NCI-H2081 (cell line): ENCODE measurements at regions not wholly inside any gene's neighbourhood (a gene's known extent, or its start where the extent isn't known, plus 50 kb on each side); places are given as distances from the start of the nearest gene placed in this dataset.

ENCODE experiments used
- DNase-seq, 2 experiments: peaks; one replicate each; lab custom pipeline; 2025; lab: John Stamatoyannopoulos, UW

DNA sequence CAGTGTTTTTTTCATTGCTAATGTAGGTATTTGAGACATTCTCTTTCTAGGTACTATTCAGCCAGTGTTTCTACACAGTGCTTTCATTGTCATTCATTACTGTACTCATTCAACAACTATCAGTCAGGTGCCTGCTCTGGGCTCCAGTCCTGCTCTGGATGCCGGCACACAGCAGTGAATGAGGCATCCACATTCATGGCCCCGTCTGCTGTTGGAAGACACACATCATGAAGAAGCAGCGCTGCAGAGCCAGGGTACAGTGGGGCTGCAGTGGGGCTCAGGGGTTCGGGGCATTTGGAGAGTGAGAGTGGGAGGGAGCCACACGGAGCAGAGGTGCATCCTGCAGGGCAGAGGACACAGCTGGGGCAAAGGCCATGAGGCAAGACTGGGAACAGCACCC lies 737.2 kb upstream of the RAB6C start:
- DNase-seq, result no peak

DNA sequence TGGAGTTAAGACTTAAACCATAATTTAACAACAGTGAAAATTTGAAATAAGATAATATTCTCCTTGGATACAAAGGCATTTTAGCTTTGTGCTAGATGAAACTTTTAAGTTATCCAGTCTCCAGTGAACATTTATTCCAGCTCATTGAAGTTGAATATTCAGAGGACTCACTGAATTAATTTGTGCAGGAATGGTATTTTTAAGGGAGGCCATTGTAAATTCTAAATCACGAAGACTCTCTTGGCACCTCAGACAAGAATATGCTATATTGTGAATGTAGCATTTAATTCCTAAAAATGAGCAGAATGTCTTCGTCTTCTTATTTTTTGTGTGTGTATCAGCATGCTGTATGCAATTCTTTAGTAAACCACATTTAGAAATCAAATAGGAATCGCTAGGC lies 731.7 kb upstream of the RAB6C start:
- no peak for DNase-seq

DNA sequence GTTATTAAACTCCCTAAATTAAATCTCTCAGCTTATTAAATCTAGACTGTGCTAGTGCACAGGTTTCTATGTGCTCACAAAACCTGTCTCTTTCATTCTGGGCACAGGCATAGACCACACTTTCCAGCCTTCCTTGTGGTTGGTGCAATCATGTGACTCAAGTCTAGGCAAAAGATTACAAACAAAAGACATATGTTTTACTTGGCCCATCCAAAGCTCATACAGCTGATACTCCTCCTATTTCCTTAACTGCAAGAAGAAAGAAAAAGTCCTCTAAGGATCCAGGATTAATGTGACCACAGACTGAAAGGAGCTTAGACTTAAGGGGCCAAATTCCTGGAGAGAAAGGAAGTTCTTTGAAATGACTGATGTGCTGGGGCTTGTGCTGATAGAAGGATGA lies 731.3 kb upstream of the RAB6C start:
- no peak for DNase-seq

DNA sequence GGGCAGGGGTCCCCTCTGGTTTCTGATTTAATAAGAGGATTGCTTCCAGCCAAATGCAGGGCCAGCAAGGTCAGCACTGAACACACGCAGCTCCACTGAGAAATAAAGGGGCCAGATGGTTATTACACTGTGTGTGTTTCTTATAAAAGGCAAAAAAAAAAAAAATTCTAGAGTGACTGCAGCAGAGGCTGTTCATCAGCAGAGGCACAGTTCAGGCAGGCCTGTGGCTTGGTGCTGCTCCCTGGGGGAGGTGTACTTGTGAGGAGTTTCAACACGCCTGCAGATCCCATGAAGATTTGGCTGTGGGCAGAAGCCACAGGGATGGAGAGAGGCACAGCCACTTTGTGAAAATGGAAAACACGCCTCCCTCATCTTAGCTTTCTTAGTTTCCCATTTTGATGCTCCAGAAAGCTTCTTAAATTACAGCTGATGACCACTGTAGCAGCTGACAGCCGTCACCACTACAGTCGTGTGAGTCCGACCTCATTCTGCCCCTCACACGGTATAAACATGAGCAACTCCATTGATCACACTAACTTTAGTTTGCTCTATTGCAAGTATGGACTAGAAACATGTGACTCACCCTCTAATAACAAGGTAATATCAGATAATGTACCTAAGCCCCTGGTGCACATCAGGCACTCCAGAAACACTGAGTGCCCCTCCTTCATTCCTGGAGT lies 726.5 kb upstream of the RAB6C start:
- no peak for DNase-seq

DNA sequence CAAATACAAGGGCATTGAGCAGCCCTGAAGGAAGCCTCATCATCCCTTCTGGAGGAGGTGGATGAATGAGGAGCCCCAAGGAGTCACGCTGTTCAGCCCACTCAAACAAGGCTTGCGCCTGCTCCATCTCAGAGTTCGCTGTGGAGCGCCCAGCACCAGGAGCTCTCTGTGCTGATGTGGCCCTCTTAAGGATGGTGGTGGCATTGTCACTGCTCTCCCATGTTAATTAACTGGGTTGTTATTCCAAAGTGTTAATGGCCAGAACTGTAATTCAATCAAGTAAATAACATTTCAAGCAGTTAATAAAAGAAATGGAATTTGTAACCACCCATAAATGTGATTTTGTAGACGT lies 726.0 kb upstream of the RAB6C start:
- no peak for DNase-seq

DNA sequence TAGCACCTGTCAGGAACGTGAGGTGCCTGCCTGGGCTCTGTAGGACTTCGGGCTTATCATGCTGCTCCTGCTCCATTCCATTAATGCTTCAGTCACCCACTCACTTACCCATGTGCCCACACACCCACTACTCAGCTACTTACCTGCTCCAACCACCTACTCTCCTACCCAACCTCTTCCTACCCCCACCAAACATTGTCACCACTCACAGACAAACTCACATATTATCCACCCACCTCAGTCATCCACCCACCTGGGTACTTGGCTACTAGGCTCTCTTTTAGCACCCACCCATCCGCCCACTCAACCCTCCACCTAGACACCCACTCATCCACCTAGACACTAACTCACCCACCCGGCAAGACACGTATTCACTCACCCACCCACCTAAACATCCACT lies 724.7 kb upstream of the RAB6C start:
- DNase-seq, result no peak

DNA sequence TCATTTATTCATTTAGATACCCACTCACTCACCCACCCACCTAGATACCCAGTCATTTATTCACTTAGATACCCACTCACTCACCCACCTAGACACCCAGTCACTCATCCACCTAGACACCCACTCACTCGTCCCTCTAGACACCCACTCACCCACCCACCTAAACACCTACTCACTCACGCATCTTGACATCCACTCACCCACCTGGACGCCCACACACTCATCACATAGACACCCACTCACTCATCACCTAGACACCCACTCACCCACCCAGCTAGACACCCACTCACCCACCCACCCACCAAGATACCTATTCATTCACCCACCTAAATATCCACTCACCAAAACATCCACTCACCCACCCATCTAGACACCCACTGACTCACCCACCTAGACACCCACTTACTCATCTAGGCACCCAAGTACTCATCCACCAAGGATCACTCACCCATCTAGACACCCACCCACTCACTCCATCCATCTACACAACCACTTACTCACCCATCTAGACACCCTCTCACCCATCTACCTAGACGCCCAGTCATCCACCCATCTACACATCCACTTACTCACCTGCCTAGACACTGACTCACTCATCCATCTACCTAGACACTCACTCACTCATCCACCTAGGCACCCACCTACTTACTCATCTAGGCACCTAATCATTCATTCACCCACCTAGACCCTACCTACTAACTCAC lies 723.7 kb upstream of the RAB6C start:
- no peak for DNase-seq

DNA sequence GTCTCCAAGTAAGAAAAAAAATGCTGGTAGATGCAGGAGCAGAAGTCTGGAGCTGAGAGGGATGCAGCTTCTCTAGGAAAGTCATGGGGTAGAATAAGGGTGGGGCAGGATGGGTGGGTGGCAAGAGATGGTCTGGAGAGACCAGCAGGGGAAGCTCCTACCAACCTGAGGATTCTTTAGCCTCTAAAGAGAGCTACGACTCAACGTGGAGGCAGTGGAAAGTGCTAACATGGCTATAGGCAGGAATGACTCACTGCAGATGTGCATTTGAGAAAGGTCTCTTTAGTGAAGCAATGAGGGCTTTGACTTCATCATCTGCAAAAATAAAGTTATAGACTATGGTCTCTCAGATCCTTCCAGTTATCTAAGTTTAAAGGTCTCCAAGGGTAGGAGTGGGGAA lies 722.8 kb upstream of the RAB6C start:
- DNase-seq, result no peak

DNA sequence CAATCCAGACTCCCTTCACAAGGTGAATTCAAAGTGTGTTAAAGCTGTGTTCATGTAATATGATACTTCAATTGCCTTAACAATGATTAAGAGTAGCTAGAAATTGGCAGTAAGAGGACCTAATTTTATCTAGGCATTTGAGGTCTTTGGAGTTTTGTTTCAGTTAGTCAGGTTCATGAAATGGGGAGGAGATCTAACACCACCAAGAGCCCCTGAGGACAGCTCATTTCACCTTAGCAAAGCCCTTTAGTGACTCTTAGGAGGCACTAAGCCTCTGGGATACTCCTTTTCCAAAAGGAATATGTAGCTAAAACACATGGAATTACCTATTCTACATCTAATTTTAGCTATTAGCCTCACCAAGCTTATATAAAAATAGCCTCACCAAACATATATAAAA lies 716.5 kb upstream of the RAB6C start:
- DNase-seq, result no peak

DNA sequence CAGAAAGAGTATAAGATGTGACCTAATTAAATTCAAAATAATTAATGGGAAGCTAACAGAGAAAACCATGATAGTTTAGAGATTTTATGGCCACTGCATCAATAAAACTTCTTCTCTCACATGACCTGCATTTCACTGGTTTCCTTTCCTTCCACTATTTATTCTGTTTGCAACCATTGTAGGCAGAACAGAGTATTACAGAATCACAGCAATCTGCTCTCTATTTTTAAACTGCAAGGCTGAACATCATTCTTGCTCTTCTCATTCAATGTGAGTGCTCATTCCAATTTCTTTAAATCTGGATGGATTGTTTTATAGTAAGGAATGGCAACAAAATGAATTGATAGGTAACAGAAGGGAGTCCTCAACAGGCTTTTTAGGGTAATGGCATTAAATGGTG lies 715.5 kb upstream of the RAB6C start:
- DNase-seq, result no peak

DNA sequence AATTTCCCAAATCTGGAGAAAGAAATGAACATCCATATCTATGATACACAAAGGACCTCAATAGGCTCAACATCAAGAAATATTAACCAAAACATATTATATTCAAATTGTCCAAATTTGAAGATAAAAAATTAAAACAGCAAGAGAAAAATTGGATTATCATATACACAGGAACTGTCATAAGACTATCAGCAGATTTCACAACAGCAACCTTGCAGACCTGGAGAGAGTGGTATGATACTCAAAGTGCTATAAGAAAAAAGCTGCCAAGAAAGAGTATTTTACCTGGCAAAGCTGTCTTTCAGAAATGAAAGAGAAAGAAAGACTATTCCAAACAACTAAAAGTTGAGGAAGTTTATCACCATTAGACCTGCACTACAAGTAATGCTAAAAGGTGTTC lies 711.9 kb upstream of the RAB6C start:
- DNase-seq, result no peak

DNA sequence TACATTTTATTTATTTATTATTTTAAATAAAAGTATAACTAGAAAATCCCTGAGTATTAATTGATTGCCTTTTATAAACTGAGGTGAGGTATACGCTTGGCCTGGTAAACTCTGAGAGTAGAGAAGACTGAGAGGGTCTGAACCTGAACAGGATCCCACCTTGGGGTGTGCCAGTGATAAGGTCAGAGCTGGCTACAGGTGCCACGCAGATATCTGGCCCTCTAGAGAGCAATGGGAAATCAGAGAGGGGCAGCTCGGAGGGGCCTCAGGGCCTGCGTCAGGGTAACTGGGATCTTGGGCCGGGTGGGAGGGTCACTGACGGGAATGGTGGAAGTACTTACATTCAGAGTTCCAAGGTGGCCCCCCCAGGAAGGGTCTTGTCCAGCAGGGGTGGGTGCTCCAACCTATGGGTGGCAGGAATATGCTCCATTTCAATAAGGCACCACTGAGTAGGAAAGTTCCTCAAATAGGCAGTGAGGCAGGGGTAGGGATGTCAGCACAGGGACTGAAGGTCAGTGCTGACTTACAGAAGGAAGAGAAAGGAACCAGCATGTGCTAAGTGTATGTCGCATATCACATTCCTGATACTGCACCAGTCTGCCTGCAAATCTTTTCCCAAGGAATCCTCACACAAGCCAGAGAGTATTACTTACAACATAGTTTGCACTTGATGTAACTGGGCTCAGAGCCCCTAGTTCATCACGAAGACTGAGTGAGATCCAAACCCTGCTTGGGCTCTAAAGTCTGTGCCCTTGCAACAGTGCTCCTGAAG lies 706.0 kb upstream of the RAB6C start:
- DNase-seq, result no peak

DNA sequence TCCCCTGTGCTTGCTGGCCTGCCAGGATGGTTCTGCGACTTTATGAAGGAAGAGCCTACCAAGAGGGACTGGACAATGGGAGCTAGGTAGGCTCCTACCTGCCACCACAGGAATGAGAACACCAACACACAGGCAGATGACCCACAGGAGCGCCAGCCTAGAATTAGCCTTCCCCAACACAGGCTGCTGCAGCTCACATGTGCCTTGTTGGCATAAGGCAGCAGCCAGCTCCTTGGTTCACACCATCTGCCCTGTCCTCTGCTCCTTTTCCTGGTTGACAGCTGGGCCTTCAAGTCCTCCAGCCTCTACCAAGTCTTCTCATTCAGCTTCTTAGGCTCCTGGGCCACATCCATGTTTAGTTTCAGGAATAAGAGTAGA lies 705.4 kb upstream of the RAB6C start:
- DNase-seq, result no peak

DNA sequence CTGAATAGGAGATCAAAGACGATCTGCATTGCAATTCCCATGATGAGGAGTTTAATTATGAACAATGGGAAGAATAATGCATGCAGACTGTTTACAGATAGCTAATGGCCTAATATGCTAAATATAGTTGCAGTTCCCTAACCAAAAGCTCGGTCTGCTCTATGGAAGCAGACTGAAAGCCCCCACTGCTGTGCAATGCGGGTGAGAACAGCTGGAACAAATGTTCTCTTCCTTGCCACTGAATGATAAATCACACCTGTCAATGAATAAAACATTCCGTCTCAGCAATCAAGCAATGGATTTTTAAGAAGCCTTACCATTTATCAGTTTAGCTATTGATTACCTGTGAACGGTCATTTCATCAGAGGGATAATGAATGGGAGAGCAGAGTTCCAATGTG lies 704.5 kb upstream of the RAB6C start:
- DNase-seq, result no peak

DNA sequence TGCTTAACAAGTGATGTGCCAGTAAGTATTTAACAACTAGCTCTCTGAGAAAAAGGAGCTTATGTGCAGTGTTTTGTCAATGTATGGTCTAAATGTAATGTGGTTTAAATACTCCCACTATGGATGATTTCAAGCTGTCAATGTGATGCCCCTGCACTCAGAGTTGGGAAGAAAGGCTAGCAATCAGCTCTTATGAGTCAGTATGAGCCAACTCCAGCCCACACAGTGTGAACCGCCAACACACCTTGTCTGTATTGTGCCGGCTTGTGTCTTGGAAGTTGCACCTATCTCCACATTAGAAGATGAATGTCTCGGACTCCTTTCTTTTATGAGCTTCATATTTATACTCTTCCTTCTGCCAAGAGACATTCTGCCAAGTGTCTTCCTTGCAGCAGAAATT lies 703.8 kb upstream of the RAB6C start:
- no peak for DNase-seq

DNA sequence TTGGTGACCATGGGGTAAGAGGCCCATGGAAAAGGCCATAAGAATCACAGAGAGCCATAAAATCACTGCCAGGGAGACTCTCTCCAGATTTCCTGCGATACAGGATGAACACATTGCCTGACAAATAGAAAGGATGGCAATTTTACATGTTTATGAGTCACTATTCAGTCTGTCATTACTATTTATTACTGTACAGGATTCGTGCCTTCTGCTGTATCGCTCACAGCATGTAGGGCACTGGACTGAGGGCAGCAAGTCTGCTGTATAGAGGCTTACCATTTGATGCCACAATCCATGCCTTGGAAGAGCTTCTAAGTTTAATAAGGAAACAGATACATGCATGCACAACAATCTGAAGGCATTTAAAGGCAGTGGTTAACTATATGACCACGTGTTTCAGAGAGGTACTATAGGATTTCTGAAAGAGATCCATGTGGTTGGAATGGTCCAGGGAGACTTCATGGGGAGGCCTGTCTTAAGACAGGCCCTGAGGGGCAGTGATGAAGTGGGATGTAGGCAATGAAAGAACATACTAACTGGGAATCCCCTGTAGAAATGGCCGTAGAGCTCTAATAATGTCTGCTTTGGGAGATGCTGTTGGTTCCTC lies 702.4 kb upstream of the RAB6C start:
- DNase-seq, result no peak

DNA sequence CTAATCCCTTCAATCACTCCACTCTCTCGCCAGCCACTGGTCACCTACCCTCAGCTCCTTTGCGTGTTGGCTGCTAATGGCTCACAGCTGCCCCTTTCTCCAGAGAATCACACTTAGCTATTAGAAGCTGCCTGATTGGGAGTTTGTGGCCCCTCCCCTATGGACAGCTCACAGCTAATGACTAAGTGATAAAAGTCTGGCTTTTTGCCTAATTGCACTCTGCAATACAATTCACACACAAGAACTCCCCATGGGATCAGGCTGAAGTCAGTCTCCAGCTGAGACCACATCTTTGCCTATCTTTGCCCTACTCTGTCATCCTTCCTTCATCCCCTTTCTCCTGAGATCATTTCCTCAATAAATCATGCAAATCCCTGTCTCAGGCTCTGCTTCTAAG lies 701.9 kb upstream of the RAB6C start:
- no peak for DNase-seq

DNA sequence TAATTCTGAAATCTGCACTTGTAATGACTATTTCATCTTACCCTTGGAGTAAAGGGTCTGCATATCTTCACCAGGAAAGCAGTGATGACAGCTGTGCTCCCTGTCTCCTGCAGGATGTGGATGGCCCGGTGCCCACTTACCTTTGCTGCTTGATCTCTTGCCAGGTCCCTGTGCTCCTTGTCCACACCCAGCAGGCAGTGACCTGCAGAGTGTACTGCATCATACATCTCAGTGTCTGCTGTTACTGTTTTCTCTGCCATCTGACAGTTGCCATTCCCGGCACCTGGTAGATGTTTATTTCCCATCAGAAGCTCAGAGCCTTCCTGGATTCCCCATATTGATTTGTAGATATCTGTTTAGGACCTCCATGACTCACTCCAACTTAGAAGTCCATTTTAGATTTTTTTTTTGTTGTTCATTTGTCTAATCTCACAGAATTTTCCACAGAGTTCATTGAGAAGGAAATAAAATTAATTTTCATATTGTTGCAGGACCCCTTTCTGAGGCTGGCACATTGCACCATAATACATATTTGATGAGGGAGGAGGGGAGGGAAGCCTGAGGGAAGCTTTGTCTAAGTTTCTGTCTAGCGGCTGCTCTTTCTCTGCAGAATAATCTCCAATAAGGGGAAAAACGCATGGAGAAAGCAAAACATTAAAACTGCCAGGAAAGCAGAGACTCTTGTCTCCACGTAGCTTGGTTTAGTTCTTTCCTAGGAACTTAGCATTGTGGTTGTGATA lies 697.5 kb upstream of the RAB6C start:
- no peak for DNase-seq

DNA sequence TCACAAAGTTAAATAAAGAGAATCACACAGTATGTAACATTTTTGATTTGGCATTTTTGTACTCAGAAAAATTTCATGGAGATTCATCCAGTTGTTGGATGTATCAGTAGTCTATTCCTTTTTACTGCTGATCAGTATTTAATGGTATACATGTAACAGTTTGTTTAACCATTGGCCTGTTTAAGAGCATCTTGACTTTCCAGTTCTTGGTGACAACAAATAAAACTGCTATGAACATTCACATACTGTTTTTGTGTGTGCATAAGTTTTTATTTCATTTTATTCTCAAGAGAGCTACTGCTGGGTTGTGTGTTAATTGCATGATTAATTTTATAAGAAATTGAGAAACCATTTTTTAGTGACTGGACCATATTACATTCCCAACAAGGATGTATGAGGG lies 694.5 kb upstream of the RAB6C start:
- DNase-seq, result no peak

DNA sequence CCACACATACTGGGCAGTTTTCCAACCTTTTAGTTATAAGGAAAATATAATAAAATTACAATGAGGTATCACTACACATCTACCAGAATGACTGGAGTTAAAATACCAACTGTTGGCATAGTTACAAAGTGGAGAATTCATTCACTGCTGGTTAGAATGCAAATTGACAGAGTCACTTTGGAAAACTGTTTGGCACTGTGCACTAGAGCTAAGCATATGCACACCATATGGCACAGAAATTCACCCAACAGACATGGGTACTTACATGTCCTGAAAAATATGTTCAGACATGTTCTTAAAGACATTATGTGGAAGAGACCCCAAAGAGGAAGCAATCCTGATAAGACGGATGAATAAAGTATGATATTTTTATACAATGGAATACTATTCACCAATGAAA lies 686.1 kb upstream of the RAB6C start:
- DNase-seq, result no peak

DNA sequence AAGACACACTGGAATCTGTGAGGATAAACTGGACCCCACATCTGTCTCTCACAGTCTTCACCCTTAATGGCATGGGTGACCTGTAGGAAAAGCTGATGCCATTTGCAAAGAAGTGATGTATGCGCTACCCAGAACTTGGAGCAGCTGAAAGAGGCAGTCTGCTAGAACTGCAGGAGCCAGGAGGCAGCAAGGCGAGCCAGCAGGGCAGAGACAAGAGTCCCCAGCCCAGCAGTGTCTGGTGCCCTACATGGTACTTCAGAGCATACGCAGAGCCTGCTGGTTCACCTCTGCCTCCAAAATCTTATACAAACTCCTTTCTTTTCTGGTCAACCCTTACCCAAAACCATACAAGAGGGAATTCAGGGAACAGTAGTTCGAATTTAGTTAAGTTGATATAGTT lies 683.1 kb upstream of the RAB6C start:
- DNase-seq, result no peak

DNA sequence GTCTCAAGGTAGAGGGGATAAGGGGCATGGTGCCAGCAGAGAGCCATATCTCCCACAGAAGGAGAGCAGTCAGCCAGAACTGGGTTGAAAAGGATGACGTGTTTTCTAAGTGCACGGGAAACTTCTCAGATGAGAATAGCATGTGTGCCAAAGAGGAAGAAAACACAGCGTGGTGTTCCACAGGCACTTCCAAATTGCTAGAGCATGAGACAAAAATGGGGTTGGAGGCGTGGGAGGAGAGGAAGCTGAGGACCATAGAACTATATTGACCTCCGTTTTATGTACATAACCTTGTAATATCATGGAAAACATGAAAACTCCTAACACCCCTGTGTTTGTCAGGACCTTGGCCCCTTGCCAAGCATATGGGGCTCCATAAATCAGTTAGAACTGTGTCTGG lies 682.7 kb upstream of the RAB6C start:
- no peak for DNase-seq
